ENCODE measurements at regions not wholly inside any gene's neighbourhood (a gene's known extent, or its start where the extent isn't known, plus 50 kb on each side); places are given as distances from the start of the nearest gene placed in this dataset.
"Not testable (repeated sequence)": the region's sequence is repeated elsewhere in the genome, so short reads cannot be mapped to it uniquely, and the experiment has no call there.

DNA sequence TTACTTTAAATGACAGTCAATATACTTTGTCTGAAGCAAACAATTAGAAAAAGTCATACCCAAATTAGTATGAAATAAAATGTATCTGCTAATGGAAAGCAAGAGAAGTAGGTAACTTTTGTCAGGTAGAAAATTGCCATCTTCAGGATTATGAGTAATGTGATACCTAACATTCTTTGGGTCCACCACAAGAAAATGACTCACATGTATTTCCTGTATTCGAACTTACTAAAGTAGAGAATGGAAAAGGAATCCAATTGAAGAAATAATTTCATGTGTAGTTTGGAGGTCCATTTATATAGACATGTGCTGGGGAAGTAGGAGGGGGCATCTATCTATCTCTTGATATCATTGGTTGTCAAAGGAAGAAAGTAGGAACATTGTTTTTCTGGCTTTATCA lies 636.2 kb upstream of the CHAC2 start:
- DNase-seq (ENCODE audit: low spot score), result no peak
- Histone ChIP-seq H3K4me3 (no peak overlapping the region), H3K27ac (no peak overlapping the region)
- TF ChIP-seq, protein P1, sequence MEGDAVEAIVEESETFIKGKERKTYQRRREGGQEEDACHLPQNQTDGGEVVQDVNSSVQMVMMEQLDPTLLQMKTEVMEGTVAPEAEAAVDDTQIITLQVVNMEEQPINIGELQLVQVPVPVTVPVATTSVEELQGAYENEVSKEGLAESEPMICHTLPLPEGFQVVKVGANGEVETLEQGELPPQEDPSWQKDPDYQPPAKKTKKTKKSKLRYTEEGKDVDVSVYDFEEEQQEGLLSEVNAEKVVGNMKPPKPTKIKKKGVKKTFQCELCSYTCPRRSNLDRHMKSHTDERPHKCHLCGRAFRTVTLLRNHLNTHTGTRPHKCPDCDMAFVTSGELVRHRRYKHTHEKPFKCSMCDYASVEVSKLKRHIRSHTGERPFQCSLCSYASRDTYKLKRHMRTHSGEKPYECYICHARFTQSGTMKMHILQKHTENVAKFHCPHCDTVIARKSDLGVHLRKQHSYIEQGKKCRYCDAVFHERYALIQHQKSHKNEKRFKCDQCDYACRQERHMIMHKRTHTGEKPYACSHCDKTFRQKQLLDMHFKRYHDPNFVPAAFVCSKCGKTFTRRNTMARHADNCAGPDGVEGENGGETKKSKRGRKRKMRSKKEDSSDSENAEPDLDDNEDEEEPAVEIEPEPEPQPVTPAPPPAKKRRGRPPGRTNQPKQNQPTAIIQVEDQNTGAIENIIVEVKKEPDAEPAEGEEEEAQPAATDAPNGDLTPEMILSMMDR (IDR thresholded peaks at IDR 0.05), result no peak

DNA sequence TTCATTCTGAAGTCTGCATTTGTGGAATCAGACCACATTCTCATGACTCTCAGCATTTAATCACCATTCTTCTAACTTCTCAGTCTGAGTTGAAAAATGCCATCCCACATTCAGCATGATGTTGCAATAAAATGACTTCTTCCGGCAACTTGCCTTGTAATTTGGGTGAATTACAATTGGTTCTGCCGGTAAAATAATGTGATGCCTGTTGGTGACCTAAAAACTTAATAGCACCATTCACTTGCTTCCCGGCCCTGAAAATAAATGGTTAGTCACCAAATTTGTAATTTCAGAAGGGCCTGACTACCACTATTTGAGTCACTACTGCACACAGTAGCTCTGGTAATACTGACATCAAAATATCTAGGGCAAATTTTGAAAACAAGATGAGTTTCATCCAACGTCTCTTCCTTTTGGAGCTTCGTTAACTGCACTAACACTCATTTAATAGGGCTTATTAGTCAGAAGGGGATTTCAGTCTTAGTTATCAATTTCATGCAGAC lies 637.1 kb upstream of the CHAC2 start:
- peak overlapping the region in 1 of 2 donors; percentile 2 for H3K27ac ChIP-seq
- DNase-seq (ENCODE audit: low spot score), result no peak
- TF ChIP-seq, protein P1 (IDR thresholded peaks at IDR 0.05), result no peak
- H3K4me3 ChIP-seq, result no peak overlapping the region

DNA sequence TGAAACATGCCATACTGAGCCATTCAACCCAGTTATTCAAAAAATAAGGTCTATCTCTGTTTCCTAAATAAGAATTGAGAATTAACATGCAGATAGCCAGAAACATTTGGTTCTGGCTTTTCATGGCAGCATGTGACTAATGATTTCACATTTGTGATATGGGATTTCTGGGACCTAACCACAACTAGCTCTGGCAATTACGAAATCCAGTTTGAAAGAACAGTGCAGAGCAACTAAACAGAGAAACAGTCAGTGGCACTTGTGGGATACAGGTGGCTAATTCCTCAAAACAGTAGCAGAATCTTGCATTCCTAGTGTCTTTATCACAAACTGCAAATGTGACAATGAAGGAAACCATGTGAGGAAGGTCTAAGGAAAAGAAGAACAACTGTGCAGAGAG lies 637.8 kb upstream of the CHAC2 start:
- no peak overlapping the region for H3K27ac ChIP-seq
- no peak for DNase-seq (ENCODE audit: low spot score)

DNA sequence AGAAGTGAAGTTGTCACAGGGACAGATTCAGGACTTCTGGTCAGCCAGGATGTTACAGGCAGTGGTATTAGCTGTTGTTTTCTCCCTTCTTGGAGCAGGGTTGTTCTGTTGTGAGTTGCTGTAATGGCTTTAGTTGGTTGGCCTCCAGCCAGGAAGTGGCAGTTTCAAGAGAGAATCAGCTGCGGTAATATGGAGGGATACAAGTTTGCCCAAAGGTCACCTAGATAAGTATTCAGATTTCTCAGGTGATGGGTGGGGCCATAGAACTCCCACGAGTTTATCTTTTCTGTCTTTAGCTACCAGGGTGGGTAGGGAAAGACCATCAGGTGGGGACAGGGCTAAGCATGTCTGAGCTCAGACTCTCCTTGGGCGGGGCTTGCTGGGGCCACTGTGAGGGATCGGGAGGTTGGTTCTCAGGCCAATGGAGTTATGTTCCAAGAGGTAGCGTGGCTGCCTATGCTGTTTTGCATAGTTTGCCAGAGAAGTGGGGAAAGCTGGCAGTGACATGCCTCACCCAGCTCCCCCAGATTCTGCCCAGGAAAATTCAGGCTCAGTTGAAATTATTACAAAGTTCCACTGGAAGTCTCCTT lies 640.4 kb upstream of the CHAC2 start:
- Histone ChIP-seq H3K4me3 (no peak overlapping the region), H3K27ac (no peak overlapping the region)
- TF ChIP-seq, protein P1 (IDR thresholded peaks at IDR 0.05), result no peak
- no peak for DNase-seq (ENCODE audit: low spot score)

More for the DNA sequence above, 637.8 kb upstream of the CHAC2 start:
- TF ChIP-seq, protein P1 (IDR thresholded peaks at IDR 0.05), result no peak
- H3K4me3 ChIP-seq, result no peak overlapping the region

DNA sequence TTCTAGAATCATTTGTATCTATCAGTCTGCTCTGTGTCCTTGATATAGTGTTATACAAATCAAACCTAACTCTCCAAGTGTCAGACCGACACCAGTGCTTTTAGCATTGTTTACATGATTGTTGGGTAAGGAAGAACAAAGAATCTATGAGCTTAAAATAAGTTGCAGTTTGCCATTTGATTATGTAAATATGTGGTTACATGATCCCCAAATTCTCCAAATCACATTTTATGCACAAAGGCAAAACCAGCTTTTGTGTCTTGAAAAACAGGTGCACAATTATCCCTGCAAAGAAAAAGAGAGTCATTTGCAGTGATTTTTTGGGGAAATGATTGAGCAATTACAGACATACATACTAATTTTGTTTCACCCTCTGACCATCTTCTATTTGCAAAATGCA lies 652.6 kb upstream of the CHAC2 start:
- DNase-seq (ENCODE audit: low spot score), result no peak
- no peak overlapping the region for H3K4me3 ChIP-seq
- TF ChIP-seq, protein P1 (IDR thresholded peaks at IDR 0.05), result no peak
- H3K27ac ChIP-seq, result no peak overlapping the region

DNA sequence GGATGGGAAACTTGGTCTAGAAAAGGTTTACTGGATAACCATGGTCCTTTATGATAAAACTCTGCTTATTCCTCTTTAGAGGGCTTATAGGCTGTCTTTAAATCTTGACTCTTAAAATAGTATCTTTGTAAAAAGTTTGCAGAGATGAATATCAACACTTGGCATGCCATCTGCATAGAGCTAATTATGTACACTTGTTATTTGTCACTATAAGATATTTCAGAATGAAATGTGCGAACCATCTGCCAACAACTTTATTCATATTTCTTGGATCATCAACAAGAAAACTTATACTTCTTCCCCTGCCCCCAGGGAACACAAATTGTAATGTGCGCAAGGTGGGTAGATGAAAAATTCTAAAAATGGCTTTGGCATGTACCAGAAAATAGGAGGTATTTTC lies 653.0 kb upstream of the CHAC2 start:
- Histone ChIP-seq H3K4me3 (no peak overlapping the region), H3K27ac (no peak overlapping the region)
- TF ChIP-seq, protein P1 (IDR thresholded peaks at IDR 0.05), result no peak
- no peak for DNase-seq (ENCODE audit: low spot score)

DNA sequence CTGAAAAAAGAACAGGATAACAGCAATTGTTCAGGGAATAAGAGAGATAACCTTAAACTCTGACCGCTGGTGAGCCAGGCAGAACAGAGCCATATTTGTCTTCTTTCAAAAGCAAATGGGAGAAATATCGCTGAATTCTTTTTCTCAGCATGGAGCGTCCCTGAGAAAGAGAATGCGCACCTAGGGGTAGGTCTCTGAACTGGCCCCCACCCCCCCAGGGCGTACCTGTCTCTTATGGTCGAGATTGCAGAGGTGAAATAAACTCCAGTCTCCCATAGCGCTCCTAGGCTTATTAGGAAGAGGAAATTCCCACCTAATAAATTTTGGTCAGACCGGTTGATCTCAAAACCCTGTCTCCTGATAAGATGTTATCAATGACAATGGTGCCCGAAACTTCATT lies 655.2 kb upstream of the CHAC2 start:
- not testable (repeated sequence) for H3K27ac ChIP-seq; H3K4me3 ChIP-seq; DNase-seq (ENCODE audit: low spot score)
